NCI-H226 (cell line): ENCODE measurements at regions not wholly inside any gene's neighbourhood (a gene's known extent, or its start where the extent isn't known, plus 50 kb on each side); places are given as distances from the start of the nearest gene placed in this dataset.
"Not testable (repeated sequence)": the region's sequence is repeated elsewhere in the genome, so short reads cannot be mapped to it uniquely, and the experiment has no call there.

Experiments used
- DNase-seq: peaks from one replicate; pipeline ENCODE4 v3.0.0-alpha.2; 2015

- DNase-seq, result no peak
These were observed 51.9 kb upstream of the ALX4 start for GRCh38 chr11:44361813-44362212.

GRCh38 chr11:44363116-44363515 lies 53.2 kb upstream of the ALX4 start:
- no peak for DNase-seq

- DNase-seq, result no peak
These were observed 54.7 kb upstream of the ALX4 start for GRCh38 chr11:44364596-44364995.

GRCh38 chr11:44365616-44366015 lies 55.7 kb upstream of the ALX4 start:
- DNase-seq, result no peak

GRCh38 chr11:44366026-44366425 lies 56.1 kb upstream of the ALX4 start:
- no peak for DNase-seq

- DNase-seq, result no peak
These were observed 56.8 kb upstream of the ALX4 start for GRCh38 chr11:44366741-44367140.

GRCh38 chr11:44367452-44367851 lies 57.5 kb upstream of the ALX4 start:
- DNase-seq, result no peak

GRCh38 chr11:44368886-44369285 lies 58.9 kb upstream of the ALX4 start:
- no peak for DNase-seq

GRCh38 chr11:44371042-44371441 lies 61.1 kb upstream of the ALX4 start:
- DNase-seq, result not testable (repeated sequence)

GRCh38 chr11:44371706-44372105 lies 61.8 kb upstream of the ALX4 start:
- DNase-seq, result no peak

GRCh38 chr11:44372989-44373388 lies 63.0 kb upstream of the ALX4 start:
- no peak for DNase-seq

GRCh38 chr11:44374001-44374400 lies 64.1 kb upstream of the ALX4 start:
- no peak for DNase-seq

- no peak for DNase-seq
These were observed 66.5 kb upstream of the ALX4 start for GRCh38 chr11:44376423-44376822.

GRCh38 chr11:44377121-44377520 lies 67.2 kb upstream of the ALX4 start:
- DNase-seq, result no peak

- no peak for DNase-seq
These were observed 68.0 kb upstream of the ALX4 start for GRCh38 chr11:44377914-44378321.

- DNase-seq, result no peak
These were observed 69.4 kb upstream of the ALX4 start for GRCh38 chr11:44379141-44380008.

- DNase-seq, result no peak
These were observed 70.0 kb upstream of the ALX4 start for GRCh38 chr11:44380009-44380313.

- DNase-seq, result no peak
These were observed 70.9 kb upstream of the ALX4 start for GRCh38 chr11:44380820-44381219.

GRCh38 chr11:44381261-44381660 lies 71.3 kb upstream of the ALX4 start:
- no peak for DNase-seq

- no peak for DNase-seq
These were observed 72.2 kb upstream of the ALX4 start for GRCh38 chr11:44382118-44382517.

GRCh38 chr11:44382656-44383240 lies 72.8 kb upstream of the ALX4 start:
- no peak for DNase-seq

GRCh38 chr11:44383246-44383645 lies 73.3 kb upstream of the ALX4 start:
- no peak for DNase-seq

GRCh38 chr11:44387415-44387814 lies 77.5 kb upstream of the ALX4 start:
- DNase-seq, result no peak

- DNase-seq, result no peak
These were observed 77.9 kb upstream of the ALX4 start for GRCh38 chr11:44387825-44388224.
